Ishikawa (cell line): ENCODE measurements at regions not wholly inside any gene's neighbourhood (a gene's known extent, or its start where the extent isn't known, plus 50 kb on each side); places are given as distances from the start of the nearest gene placed in this dataset.

Experiments
- CEBPB ChIP-seq: IDR thresholded peaks from 2 replicates; pipeline ENCODE4 v1.6.1; 2012
- CREB1 ChIP-seq: IDR thresholded peaks from 2 replicates; pipeline ENCODE4 v1.6.1; 2012; ENCODE audit warnings: low read depth
- EGR1 ChIP-seq: IDR thresholded peaks from 2 replicates; pipeline ENCODE4 v1.6.1; 2012
- EP300 ChIP-seq: IDR thresholded peaks from 2 replicates; pipeline ENCODE4 v1.6.1; 2012; ENCODE audit warnings: borderline replicate concordance
- FOXM1 ChIP-seq: IDR thresholded peaks from 2 replicates; pipeline ENCODE4 v1.6.1; 2012; ENCODE audit warnings: low read depth, borderline replicate concordance
- MAX ChIP-seq: IDR thresholded peaks from 2 replicates; pipeline ENCODE4 v1.6.1; 2012
- NFIC ChIP-seq: IDR thresholded peaks from 2 replicates; pipeline ENCODE4 v1.6.1; 2012
- RAD21 ChIP-seq: IDR thresholded peaks from 2 replicates; pipeline ENCODE4 v1.6.1; 2012; ENCODE audit warnings: low read depth
- TAF1 ChIP-seq: IDR thresholded peaks from 2 replicates; pipeline ENCODE4 v1.6.1; 2012; ENCODE audit warnings: low read depth, mild to moderate bottlenecking
- TCF12 ChIP-seq: IDR thresholded peaks from 2 replicates; pipeline ENCODE4 v1.6.1; 2012; ENCODE audit warnings: low read depth
- TEAD4 ChIP-seq: IDR thresholded peaks from 2 replicates; pipeline ENCODE4 v1.6.1; 2012
- USF1 ChIP-seq: IDR thresholded peaks from 2 replicates; pipeline ENCODE4 v1.6.1; 2012
- YY1 ChIP-seq: IDR thresholded peaks from 2 replicates; pipeline ENCODE4 v1.6.1; 2012; ENCODE audit warnings: low read depth
- ZBTB7A ChIP-seq: IDR thresholded peaks from 2 replicates; pipeline ENCODE4 v1.6.1; 2012; ENCODE audit warnings: low read depth
- TF ChIP-seq, protein P1 (sequence below): IDR thresholded peaks from 2 replicates; pipeline ENCODE4 v1.6.1; 2012; ENCODE audit warnings: low read depth, mild to moderate bottlenecking

- no peak for TF ChIP-seq NFIC
- TF ChIP-seq TEAD4: 0 out of 2 replicates have a peak, but pooled peaks have one; percentile 14
These were observed 138.9 kb upstream of the SMIM31 start for GRCh38 chr4:164614999-164615398.

- TF ChIP-seq TCF12 (no peak), TAF1 (no peak), TEAD4 (no peak), EGR1 (no peak), NFIC (no peak), ZBTB7A (no peak), CREB1 (no peak)
These were observed 138.0 kb upstream of the SMIM31 start for GRCh38 chr4:164615964-164616363.

- no peak for TF ChIP-seq EGR1
These were observed 137.0 kb upstream of the SMIM31 start for GRCh38 chr4:164616961-164617360.

- TF ChIP-seq CEBPB (no peak), ZBTB7A (no peak), NFIC (no peak), RAD21 (no peak), MAX (no peak), CREB1 (no peak), EGR1 (no peak), TAF1 (no peak), YY1 (no peak), TEAD4 (no peak), USF1 (no peak), FOXM1 (no peak), EP300 (no peak), TCF12 (no peak)
- TF ChIP-seq, protein P1, sequence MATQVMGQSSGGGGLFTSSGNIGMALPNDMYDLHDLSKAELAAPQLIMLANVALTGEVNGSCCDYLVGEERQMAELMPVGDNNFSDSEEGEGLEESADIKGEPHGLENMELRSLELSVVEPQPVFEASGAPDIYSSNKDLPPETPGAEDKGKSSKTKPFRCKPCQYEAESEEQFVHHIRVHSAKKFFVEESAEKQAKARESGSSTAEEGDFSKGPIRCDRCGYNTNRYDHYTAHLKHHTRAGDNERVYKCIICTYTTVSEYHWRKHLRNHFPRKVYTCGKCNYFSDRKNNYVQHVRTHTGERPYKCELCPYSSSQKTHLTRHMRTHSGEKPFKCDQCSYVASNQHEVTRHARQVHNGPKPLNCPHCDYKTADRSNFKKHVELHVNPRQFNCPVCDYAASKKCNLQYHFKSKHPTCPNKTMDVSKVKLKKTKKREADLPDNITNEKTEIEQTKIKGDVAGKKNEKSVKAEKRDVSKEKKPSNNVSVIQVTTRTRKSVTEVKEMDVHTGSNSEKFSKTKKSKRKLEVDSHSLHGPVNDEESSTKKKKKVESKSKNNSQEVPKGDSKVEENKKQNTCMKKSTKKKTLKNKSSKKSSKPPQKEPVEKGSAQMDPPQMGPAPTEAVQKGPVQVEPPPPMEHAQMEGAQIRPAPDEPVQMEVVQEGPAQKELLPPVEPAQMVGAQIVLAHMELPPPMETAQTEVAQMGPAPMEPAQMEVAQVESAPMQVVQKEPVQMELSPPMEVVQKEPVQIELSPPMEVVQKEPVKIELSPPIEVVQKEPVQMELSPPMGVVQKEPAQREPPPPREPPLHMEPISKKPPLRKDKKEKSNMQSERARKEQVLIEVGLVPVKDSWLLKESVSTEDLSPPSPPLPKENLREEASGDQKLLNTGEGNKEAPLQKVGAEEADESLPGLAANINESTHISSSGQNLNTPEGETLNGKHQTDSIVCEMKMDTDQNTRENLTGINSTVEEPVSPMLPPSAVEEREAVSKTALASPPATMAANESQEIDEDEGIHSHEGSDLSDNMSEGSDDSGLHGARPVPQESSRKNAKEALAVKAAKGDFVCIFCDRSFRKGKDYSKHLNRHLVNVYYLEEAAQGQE: no peak
These were observed 136.5 kb upstream of the SMIM31 start for GRCh38 chr4:164617426-164617825.

- TF ChIP-seq NFIC (no peak), RAD21 (no peak), YY1 (no peak), MAX (no peak), TAF1 (no peak), USF1 (no peak), EP300 (no peak), FOXM1 (no peak), ZBTB7A (no peak), TEAD4 (no peak), CEBPB (no peak), TCF12 (no peak)
- TF ChIP-seq, protein P1: no peak
These were observed 136.0 kb upstream of the SMIM31 start for GRCh38 chr4:164617911-164618310.

- TF ChIP-seq ZBTB7A (no peak), MAX (no peak), TEAD4 (no peak), EP300 (no peak)
These were observed 131.9 kb upstream of the SMIM31 start for GRCh38 chr4:164621886-164622521.
